Liver (tissue), 8 donors: ENCODE measurements at regions not wholly inside any gene's neighbourhood (a gene's known extent, or its start where the extent isn't known, plus 50 kb on each side); places are given as distances from the start of the nearest gene placed in this dataset.
"Not testable (repeated sequence)": the region's sequence is repeated elsewhere in the genome, so short reads cannot be mapped to it uniquely, and the experiment has no call there.

ENCODE experiments used
- DNase-seq: peaks from one replicate; pipeline ENCODE4 v3.0.0-alpha.2; 2017; ENCODE audit warnings: low spot score
- H3K27ac ChIP-seq, 2 donors: one replicate each; pipeline ENCODE4 v1.7.0; 2013; ENCODE audit warnings: inconsistent platforms in 2 of 2, low read length in 2 of 2, control low read depth in 1 of 2, low read depth in 1 of 2, mild to moderate bottlenecking in 1 of 2
- H3K27me3 ChIP-seq, 4 donors: one replicate each; pipeline versions ENCODE4 v1.6.1 to v1.7.0; 2013; ENCODE audit warnings: low read length in 3 of 4, inconsistent platforms in 1 of 4, mild to moderate bottlenecking in 1 of 4, moderate library complexity in 1 of 4; ENCODE audit not compliant: control insufficient read depth in 4 of 4, insufficient read depth in 4 of 4
- H3K36me3 ChIP-seq, 4 donors: one replicate each; pipeline versions ENCODE4 v1.6.1 to v1.7.0; 2013; ENCODE audit warnings: low read length in 3 of 4, mild to moderate bottlenecking in 3 of 4, low read depth in 1 of 4, moderate library complexity in 1 of 4; ENCODE audit not compliant: control insufficient read depth in 4 of 4, insufficient read depth in 3 of 4
- H3K4me1 ChIP-seq, 4 donors: one replicate each; pipeline versions ENCODE4 v1.6.1 to v1.7.0; 2013; ENCODE audit warnings: low read length in 3 of 4, mild to moderate bottlenecking in 3 of 4, moderate library complexity in 1 of 4; ENCODE audit not compliant: control insufficient read depth in 4 of 4, insufficient read depth in 4 of 4
- H3K4me3 ChIP-seq, 3 donors: one replicate each; pipeline versions ENCODE4 v1.6.1 to v1.7.0; 2013; ENCODE audit warnings: low read length in 3 of 3, control low read depth in 1 of 3, low read depth in 1 of 3, mild to moderate bottlenecking in 1 of 3
- H3K9ac ChIP-seq, 2 donors: one replicate each; pipeline ENCODE4 v1.7.0; 2013; ENCODE audit warnings: low read length in 2 of 2, mild to moderate bottlenecking in 2 of 2, moderate library complexity in 2 of 2, control low read depth in 1 of 2, low read depth in 1 of 2
- H3K9me3 ChIP-seq, 4 donors: one replicate each; pipeline versions ENCODE4 v1.6.1 to v1.7.0; 2013; ENCODE audit warnings: low read length in 3 of 4; ENCODE audit not compliant: control insufficient read depth in 4 of 4
- ATF3 ChIP-seq: IDR thresholded peaks from 2 replicates; pipeline ENCODE4 v1.6.1; 2016; ENCODE audit warnings: antibody characterized with exemption
- FOXA2 ChIP-seq: IDR thresholded peaks from 2 replicates; pipeline ENCODE4 v1.6.1; 2016; ENCODE audit warnings: antibody characterized with exemption
- GABPA ChIP-seq, 2 donors: IDR thresholded peaks in 1 of 2; conservative IDR thresholded peaks in 1 of 2; 2 replicates each; pipeline ENCODE4 v1.6.1; 2016; ENCODE audit warnings: antibody characterized with exemption in 2 of 2, mild to moderate bottlenecking in 1 of 2, moderate library complexity in 1 of 2
- HNF4A ChIP-seq, 2 donors: conservative IDR thresholded peaks; 2 replicates each; pipeline ENCODE4 v1.6.1; 2016; ENCODE audit warnings: antibody characterized with exemption in 2 of 2, mild to moderate bottlenecking in 2 of 2
- HNF4G ChIP-seq: IDR thresholded peaks from 2 replicates; pipeline ENCODE4 v1.6.1; 2016; ENCODE audit warnings: antibody characterized with exemption
- RAD21 ChIP-seq, 2 donors: IDR thresholded peaks; 2 replicates each; pipeline ENCODE4 v1.6.1; 2016; ENCODE audit warnings: antibody characterized with exemption in 2 of 2, mild to moderate bottlenecking in 2 of 2
- SP1 ChIP-seq: IDR thresholded peaks from 2 replicates; pipeline ENCODE4 v1.6.1; 2018; ENCODE audit warnings: antibody characterized with exemption, mild to moderate bottlenecking
- YY1 ChIP-seq: IDR thresholded peaks from 2 replicates; pipeline ENCODE4 v1.6.1; 2016; ENCODE audit warnings: antibody characterized with exemption, mild to moderate bottlenecking
- WGBS: extraction: QIAGEN DNeasy Blood & Tissue Kit; methylation state at CpG from one replicate; pipeline ENCODE4 v1.1.7; 2013; 5-methylcytosine and 5-hydroxymethylcytosine counted together
- TF ChIP-seq, protein P1 (sequence below): IDR thresholded peaks from 2 replicates; pipeline ENCODE4 v1.6.1; 2016; ENCODE audit warnings: antibody characterized with exemption
- TF ChIP-seq, protein P2 (sequence below): IDR thresholded peaks from 2 replicates; pipeline ENCODE4 v1.6.1; 2016; ENCODE audit warnings: antibody characterized with exemption
- TF ChIP-seq, protein P3 (sequence below): IDR thresholded peaks from 2 replicates; pipeline ENCODE4 v1.6.1; 2016; ENCODE audit warnings: antibody characterized with exemption, mild to moderate bottlenecking
- TF ChIP-seq, protein P4 (sequence below): fragments of 150-350 bp; IDR thresholded peaks from 2 replicates; pipeline ENCODE4 v1.5.1; 2017; ENCODE audit warnings: improper control_type of control experiment, low read depth, low read length; ENCODE audit not compliant: missing input control
- donor health status: healthy.
- donor health status: healthy.
- donor health status: healthy.
- donor health status: healthy.
- donor health status: healthy.

DNA sequence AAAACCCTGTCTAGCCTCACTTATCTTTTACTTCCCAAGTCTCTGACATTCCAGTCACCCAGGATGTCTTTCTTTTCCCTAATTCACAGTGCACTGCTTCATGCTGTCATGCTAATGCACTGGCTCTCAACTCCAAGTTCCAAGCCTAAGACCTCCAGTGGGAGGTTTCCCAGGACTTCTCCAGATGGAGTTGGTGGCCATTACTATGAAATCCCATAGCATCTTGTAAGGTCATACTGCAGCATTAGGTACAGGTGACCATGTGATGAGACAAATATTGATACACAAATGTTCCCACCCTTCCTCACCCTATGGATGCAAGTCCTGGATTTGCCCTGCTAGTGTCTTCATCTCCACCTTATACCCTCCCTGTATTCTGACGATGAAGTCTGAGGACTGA lies 138.6 kb upstream of the PRICKLE2 start (continued):
- TF ChIP-seq FOXA2 (no peak), YY1 (no peak)
- TF ChIP-seq, protein P1, sequence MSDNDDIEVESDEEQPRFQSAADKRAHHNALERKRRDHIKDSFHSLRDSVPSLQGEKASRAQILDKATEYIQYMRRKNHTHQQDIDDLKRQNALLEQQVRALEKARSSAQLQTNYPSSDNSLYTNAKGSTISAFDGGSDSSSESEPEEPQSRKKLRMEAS, result no peak

DNA sequence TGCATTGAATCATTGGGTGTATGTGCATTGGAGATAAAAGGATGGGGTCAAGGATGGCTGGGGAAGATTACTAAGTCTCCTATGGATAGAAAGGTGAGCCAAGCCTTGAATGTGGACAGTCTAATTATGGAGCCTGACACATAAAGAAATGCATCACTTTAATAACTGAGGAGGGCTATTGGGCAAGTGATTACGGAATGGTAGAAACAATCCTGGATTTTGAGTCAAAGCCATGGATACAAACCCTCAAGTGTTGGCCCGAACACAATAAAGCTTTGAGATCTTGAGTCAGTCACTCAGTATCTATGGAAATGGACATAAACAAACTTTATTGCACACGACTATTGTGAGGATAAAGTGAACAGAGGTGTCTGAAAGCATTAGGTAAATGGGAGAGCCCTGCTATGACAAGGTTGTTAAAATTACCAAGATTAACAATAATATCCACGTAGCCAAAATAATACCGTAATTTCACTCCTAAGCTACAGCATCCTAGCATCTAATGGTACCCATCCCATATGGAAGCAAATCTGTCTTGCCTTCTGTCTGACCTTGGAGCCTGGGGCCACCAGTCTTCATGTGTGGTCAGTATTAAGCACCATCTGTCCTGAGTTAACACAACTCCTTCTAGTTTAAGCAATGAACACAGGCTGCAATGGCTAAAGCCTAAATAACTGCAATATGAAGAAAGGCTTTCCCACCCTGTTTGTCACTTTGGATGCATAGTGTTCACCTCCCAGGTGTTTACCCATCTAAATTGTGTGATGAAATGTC lies 136.9 kb upstream of the PRICKLE2 start:
- DNase-seq, result no peak
- 85% methylated on average over 5 of the region's 5 CpGs for WGBS
- peaks cover 0 to 2% (median 0%) of the 10 kb centered on the region in 4 donors for H3K27me3 ChIP-seq
- TF ChIP-seq ATF3 (no peak), GABPA (IDR thresholded peaks at IDR 0.05 in 1 of 2, conservative IDR thresholded peaks at IDR 0.05 in 1 of 2) (no peak), HNF4G (no peak), RAD21 (IDR thresholded peaks at IDR 0.05) (no peak), HNF4A (conservative IDR thresholded peaks at IDR 0.05) (no peak), SP1 (no peak), YY1 (no peak)
- TF ChIP-seq, protein P2, sequence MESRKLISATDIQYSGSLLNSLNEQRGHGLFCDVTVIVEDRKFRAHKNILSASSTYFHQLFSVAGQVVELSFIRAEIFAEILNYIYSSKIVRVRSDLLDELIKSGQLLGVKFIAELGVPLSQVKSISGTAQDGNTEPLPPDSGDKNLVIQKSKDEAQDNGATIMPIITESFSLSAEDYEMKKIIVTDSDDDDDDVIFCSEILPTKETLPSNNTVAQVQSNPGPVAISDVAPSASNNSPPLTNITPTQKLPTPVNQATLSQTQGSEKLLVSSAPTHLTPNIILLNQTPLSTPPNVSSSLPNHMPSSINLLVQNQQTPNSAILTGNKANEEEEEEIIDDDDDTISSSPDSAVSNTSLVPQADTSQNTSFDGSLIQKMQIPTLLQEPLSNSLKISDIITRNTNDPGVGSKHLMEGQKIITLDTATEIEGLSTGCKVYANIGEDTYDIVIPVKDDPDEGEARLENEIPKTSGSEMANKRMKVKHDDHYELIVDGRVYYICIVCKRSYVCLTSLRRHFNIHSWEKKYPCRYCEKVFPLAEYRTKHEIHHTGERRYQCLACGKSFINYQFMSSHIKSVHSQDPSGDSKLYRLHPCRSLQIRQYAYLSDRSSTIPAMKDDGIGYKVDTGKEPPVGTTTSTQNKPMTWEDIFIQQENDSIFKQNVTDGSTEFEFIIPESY, result no peak
- TF ChIP-seq, protein P3, sequence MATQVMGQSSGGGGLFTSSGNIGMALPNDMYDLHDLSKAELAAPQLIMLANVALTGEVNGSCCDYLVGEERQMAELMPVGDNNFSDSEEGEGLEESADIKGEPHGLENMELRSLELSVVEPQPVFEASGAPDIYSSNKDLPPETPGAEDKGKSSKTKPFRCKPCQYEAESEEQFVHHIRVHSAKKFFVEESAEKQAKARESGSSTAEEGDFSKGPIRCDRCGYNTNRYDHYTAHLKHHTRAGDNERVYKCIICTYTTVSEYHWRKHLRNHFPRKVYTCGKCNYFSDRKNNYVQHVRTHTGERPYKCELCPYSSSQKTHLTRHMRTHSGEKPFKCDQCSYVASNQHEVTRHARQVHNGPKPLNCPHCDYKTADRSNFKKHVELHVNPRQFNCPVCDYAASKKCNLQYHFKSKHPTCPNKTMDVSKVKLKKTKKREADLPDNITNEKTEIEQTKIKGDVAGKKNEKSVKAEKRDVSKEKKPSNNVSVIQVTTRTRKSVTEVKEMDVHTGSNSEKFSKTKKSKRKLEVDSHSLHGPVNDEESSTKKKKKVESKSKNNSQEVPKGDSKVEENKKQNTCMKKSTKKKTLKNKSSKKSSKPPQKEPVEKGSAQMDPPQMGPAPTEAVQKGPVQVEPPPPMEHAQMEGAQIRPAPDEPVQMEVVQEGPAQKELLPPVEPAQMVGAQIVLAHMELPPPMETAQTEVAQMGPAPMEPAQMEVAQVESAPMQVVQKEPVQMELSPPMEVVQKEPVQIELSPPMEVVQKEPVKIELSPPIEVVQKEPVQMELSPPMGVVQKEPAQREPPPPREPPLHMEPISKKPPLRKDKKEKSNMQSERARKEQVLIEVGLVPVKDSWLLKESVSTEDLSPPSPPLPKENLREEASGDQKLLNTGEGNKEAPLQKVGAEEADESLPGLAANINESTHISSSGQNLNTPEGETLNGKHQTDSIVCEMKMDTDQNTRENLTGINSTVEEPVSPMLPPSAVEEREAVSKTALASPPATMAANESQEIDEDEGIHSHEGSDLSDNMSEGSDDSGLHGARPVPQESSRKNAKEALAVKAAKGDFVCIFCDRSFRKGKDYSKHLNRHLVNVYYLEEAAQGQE, result no peak
- TF ChIP-seq, protein P4, sequence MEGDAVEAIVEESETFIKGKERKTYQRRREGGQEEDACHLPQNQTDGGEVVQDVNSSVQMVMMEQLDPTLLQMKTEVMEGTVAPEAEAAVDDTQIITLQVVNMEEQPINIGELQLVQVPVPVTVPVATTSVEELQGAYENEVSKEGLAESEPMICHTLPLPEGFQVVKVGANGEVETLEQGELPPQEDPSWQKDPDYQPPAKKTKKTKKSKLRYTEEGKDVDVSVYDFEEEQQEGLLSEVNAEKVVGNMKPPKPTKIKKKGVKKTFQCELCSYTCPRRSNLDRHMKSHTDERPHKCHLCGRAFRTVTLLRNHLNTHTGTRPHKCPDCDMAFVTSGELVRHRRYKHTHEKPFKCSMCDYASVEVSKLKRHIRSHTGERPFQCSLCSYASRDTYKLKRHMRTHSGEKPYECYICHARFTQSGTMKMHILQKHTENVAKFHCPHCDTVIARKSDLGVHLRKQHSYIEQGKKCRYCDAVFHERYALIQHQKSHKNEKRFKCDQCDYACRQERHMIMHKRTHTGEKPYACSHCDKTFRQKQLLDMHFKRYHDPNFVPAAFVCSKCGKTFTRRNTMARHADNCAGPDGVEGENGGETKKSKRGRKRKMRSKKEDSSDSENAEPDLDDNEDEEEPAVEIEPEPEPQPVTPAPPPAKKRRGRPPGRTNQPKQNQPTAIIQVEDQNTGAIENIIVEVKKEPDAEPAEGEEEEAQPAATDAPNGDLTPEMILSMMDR, result no peak
- no peaks in the 10 kb centered on the region for H3K9me3 ChIP-seq
- no peaks in the 10 kb centered on the region for H3K36me3 ChIP-seq
- no peak overlapping the region for H3K27ac ChIP-seq
- H3K4me1 ChIP-seq, result no peaks in the 10 kb centered on the region
- H3K4me3 ChIP-seq, result no peak overlapping the region
- no peak overlapping the region for H3K9ac ChIP-seq

- H3K9me3 ChIP-seq, H3K27ac ChIP-seq, DNase-seq, H3K4me1 ChIP-seq, H3K36me3 ChIP-seq, H3K4me3 ChIP-seq, H3K9ac ChIP-seq, H3K27me3 ChIP-seq: not testable (repeated sequence)
- 84% methylated on average over 4 of the region's 4 CpGs for WGBS
Observed at GRCh38 chr3:64361036-64361435, 135.8 kb upstream of the PRICKLE2 start.
